PC-9 (cell line): ENCODE measurements at regions not wholly inside any gene's neighbourhood (a gene's known extent, or its start where the extent isn't known, plus 50 kb on each side); places are given as distances from the start of the nearest gene placed in this dataset.

Source experiments
- EZH2 ChIP-seq: fragments of 200-600 bp; sonication (generic); IDR thresholded peaks from 2 replicates; pipeline ENCODE4 v1.8.0; 2017; ENCODE audit warnings: antibody characterized with exemption, low read depth
- TF ChIP-seq, protein P1 (sequence below): fragments of 200-600 bp; sonication (generic); conservative IDR thresholded peaks from 2 replicates; pipeline ENCODE4 v1.6.1; 2017; ENCODE audit warnings: mixed run types, antibody characterized with exemption, mild to moderate bottlenecking, moderate library complexity

DNA sequence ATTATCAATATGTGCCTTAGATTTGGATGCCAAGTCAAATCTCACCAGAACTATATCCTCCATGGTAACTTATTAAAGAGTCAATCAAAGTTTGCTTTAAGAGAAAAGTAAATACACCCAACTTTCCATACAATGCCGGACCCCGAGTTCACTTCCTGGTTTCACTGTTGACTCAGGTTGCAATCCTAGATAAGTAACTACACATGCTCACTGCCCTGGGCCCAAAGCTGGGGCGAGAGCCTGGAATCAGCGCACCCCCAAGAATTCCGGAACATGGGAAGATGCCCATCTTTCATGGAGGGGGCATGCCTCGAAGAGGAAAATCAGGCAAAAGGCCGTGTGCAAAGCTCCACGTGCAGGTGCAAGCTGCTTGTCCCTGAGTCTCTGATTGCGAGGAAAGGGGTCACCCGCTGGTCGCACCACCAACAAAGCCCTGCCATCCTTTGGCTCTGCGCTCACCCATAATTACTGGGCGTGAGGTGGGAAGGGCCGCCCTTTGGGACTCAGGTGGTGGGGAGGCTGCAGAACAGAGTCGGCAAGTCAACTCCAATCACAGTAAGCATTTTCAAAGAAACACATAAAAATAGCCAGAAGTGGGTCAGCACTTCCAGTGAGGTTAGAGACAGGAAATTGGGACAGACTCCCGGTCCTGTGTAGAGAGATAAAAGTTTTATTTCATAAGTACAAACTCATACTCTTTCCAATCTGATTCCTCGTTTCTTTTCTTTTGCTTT, 167.7 kb downstream of the TOMM20 start:
- TF ChIP-seq EZH2, result no peak
- TF ChIP-seq, protein P1, sequence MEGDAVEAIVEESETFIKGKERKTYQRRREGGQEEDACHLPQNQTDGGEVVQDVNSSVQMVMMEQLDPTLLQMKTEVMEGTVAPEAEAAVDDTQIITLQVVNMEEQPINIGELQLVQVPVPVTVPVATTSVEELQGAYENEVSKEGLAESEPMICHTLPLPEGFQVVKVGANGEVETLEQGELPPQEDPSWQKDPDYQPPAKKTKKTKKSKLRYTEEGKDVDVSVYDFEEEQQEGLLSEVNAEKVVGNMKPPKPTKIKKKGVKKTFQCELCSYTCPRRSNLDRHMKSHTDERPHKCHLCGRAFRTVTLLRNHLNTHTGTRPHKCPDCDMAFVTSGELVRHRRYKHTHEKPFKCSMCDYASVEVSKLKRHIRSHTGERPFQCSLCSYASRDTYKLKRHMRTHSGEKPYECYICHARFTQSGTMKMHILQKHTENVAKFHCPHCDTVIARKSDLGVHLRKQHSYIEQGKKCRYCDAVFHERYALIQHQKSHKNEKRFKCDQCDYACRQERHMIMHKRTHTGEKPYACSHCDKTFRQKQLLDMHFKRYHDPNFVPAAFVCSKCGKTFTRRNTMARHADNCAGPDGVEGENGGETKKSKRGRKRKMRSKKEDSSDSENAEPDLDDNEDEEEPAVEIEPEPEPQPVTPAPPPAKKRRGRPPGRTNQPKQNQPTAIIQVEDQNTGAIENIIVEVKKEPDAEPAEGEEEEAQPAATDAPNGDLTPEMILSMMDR, result no peak
